Glomerular endothelial cell (primary cell): ENCODE measurements at regions not wholly inside any gene's neighbourhood (a gene's known extent, or its start where the extent isn't known, plus 50 kb on each side); places are given as distances from the start of the nearest gene placed in this dataset.
"Not testable (repeated sequence)": the region's sequence is repeated elsewhere in the genome, so short reads cannot be mapped to it uniquely, and the experiment has no call there.

Source experiments
- DNase-seq: peaks from one replicate; pipeline ENCODE4 v3.0.0-alpha.2; 2011; ENCODE audit warnings: low read depth, low spot score; ENCODE audit errors: extremely low read depth

DNA sequence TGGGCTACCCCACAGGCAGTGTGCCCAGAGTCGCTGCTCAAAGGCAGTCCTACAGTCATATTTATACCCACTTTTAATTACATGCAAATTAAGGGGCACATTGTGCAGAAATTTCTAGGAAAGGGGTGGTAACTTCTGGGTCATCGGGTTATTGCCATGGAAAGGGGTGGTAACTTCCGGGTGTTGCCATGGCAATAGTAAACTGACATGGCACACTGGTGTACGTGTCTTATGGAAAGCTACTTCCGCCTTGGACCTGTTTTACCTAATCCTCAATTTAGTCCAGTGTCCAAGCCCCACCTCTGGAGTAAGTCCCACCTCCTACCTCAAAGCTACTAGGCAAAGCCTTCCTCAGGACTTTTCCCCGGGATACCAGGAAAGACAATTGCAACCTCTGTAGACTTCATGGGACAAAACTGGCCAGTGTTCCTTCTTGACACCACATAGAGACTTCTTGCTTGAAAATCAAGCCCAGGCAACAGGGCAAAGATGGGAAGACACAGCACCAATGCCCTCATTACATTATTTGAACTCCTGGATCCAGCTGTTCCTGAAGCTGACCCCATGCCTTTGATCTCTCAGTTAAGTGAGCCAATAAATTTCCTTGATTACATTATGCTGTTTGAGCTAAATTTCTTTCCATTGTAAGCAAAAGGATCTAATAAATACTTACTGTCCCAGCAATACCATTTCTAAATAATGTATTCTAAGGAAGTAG is 63.3 kb upstream of the AGAP1 start:
- DNase-seq, result no peak

GRCh38 chr2:235432741-235433520 is 60.9 kb upstream of the AGAP1 start:
- no peak for DNase-seq

- DNase-seq, result no peak
Measured at GRCh38 chr2:235433860-235434259, 60.0 kb upstream of the AGAP1 start.

GRCh38 chr2:235439959-235440662 is 53.7 kb upstream of the AGAP1 start:
- DNase-seq, result no peak

GRCh38 chr2:235443580-235443979 is 50.3 kb upstream of the AGAP1 start:
- DNase-seq, result not testable (repeated sequence)
